Kidney (tissue), 13 donors: ENCODE measurements at regions not wholly inside any gene's neighbourhood (a gene's known extent, or its start where the extent isn't known, plus 50 kb on each side); places are given as distances from the start of the nearest gene placed in this dataset.
A peak's percentile ranks its signal among the peaks of the same experiment; 100 is the strongest.

Experiments used
- DNase-seq, 5 donors: peaks; one replicate each; pipeline ENCODE4 v3.0.0-alpha.2; 2013 to 2020
- FAIRE-seq: peaks from 2 replicates; lab custom pipeline; 2012; peaks lifted over from hg19 to GRCh38; lab: Jason Lieb, UNC
- H3K27ac ChIP-seq, 2 donors: one replicate each; pipeline ENCODE4 v1.7.0; 2013; ENCODE audit warnings: low read depth in 2 of 2, low read length in 2 of 2, inconsistent platforms in 1 of 2
- H3K27me3 ChIP-seq: one replicate; pipeline ENCODE4 v1.7.1; 2013; ENCODE audit warnings: low read length, inconsistent platforms; ENCODE audit not compliant: control insufficient read depth, insufficient read depth
- H3K36me3 ChIP-seq, 3 donors: one replicate each; pipeline versions ENCODE4 v1.7.0 to v1.7.1; 2013; ENCODE audit warnings: low read length in 3 of 3, control low read depth in 1 of 3, inconsistent platforms in 1 of 3; ENCODE audit not compliant: insufficient read depth in 3 of 3, control insufficient read depth in 2 of 3
- H3K4me1 ChIP-seq, 3 donors: one replicate each; pipeline versions ENCODE4 v1.7.0 to v1.7.1; 2013; ENCODE audit warnings: low read length in 3 of 3, inconsistent platforms in 1 of 3, low read depth in 1 of 3; ENCODE audit not compliant: control insufficient read depth in 2 of 3, insufficient read depth in 2 of 3
- H3K4me3 ChIP-seq, 3 donors: one replicate each; pipeline versions ENCODE4 v1.7.0 to v1.8.1; 2013; ENCODE audit warnings: low read length in 3 of 3, control low read depth in 1 of 3, inconsistent platforms in 1 of 3
- H3K9ac ChIP-seq, 3 donors: one replicate each; pipeline versions ENCODE4 v1.7.0 to v1.7.1; 2013; ENCODE audit warnings: low read length in 3 of 3, control low read depth in 1 of 3, inconsistent platforms in 1 of 3
- H3K9me3 ChIP-seq, 3 donors: one replicate each; pipeline versions ENCODE4 v1.7.0 to v1.7.1; 2013; ENCODE audit warnings: low read length in 3 of 3, control low read depth in 1 of 3, inconsistent platforms in 1 of 3; ENCODE audit not compliant: control insufficient read depth in 2 of 3, insufficient read depth in 1 of 3
- CTCF ChIP-seq: IDR thresholded peaks from 3 replicates; pipeline ENCODE4 v1.5.1; 2012; ENCODE audit warnings: mild to moderate bottlenecking, moderate library complexity, borderline replicate concordance; ENCODE audit not compliant: insufficient read depth; ENCODE audit errors: extremely low read depth
- intact Hi-C: fragments of 100-400 bp; cut with DNase I; formaldehyde crosslinking; loops from one replicate; pipeline ENCODE4 v1.11.1; 2022
- donor health status: control.
- donor health status: control.
- donor health status: control.
- donor health status: control.
- donor health status: control.
- donor health status: DM: yes; HTN: yes; CAD: no.
- donor health status: Normal renal cell carcinoma (clear cell type).

GRCh38 chr16:73147958-73148357 is 100.0 kb upstream of the ZFHX3 start:
- Histone ChIP-seq H3K27me3 (no peaks in the 10 kb centered on the region), H3K36me3 (no peaks in the 10 kb centered on the region), H3K9me3 (no peaks in the 10 kb centered on the region), H3K27ac (no peak overlapping the region), H3K9ac (no peak overlapping the region), H3K4me3 (no peak overlapping the region), H3K4me1 (no peaks in the 10 kb centered on the region)
- no peak for TF ChIP-seq CTCF
- FAIRE-seq (no peak), DNase-seq (no peak)
- intact Hi-C loops, result no loop called here

- intact Hi-C loops, result no loop called here
- no peak overlapping the region for H3K4me3 ChIP-seq
- H3K27ac ChIP-seq, result no peak overlapping the region
- no peaks in the 10 kb centered on the region for H3K9me3 ChIP-seq
- no peaks in the 10 kb centered on the region for H3K36me3 ChIP-seq
- DNase-seq (no peak), FAIRE-seq (no peak)
- H3K4me1 ChIP-seq, result no peaks in the 10 kb centered on the region
- H3K27me3 ChIP-seq, result no peaks in the 10 kb centered on the region
- H3K9ac ChIP-seq, result no peak overlapping the region
- no peak for TF ChIP-seq CTCF
These were observed 97.4 kb upstream of the ZFHX3 start for GRCh38 chr16:73145166-73145880.

GRCh38 chr16:73143576-73144422 is 95.9 kb upstream of the ZFHX3 start:
- no peaks in the 10 kb centered on the region for H3K9me3 ChIP-seq
- peak overlapping the region; percentile 46 to 59 (median 58) for H3K4me3 ChIP-seq
- peak in 2 of 5 donors; percentile 25 to 32 for DNase-seq
- TF ChIP-seq CTCF, result no peak
- no peaks in the 10 kb centered on the region for H3K4me1 ChIP-seq
- H3K27ac ChIP-seq, result peak overlapping the region; percentile 58 to 71
- no peaks in the 10 kb centered on the region for H3K36me3 ChIP-seq
- no peak for FAIRE-seq
- peak overlapping the region; percentile 5 to 57 (median 16) for H3K9ac ChIP-seq
- H3K27me3 ChIP-seq, result no peaks in the 10 kb centered on the region
- intact Hi-C loops, result no loop called here
